ENCODE measurements at regions not wholly inside any gene's neighbourhood (a gene's known extent, or its start where the extent isn't known, plus 50 kb on each side); places are given as distances from the start of the nearest gene placed in this dataset.

DNA sequence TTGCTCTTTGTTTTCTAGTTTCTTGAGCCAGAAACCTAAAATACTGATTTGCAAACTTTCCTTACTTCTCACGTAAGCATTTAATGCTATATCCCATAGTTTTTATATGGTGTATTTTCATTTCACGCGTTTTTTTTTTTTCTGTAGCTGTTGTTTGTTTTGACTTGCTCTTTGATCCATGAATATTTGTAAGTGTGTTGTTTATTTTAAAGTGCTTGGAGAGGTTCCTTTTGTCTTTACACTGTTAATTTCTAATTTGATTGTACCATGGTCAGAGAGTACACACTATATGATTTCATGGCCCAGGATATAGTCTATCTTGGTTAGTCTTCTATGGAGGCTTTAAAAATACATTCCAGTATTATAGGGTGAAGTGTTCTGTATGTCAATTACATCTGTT, 84.8 kb upstream of the RNF217 start:
- Histone ChIP-seq H3K9me3 (no peaks in the 10 kb centered on the region), H3K36me3 (no peaks in the 10 kb centered on the region), H3K27me3 (no peaks in the 10 kb centered on the region), H3K4me3 (no peak overlapping the region), H3K27ac (no peak overlapping the region), H3K4me1 (peaks cover 0 to 9% (median 3%) of the 10 kb centered on the region in 3 donors)
- TF ChIP-seq EP300 (IDR thresholded peaks at IDR 0.05) = no peak
- TF ChIP-seq POLR2AphosphoS5 (IDR thresholded peaks at IDR 0.05) = no peak
- no peak for TF ChIP-seq POLR2A (IDR thresholded peaks at IDR 0.05)
- TF ChIP-seq, protein P1, sequence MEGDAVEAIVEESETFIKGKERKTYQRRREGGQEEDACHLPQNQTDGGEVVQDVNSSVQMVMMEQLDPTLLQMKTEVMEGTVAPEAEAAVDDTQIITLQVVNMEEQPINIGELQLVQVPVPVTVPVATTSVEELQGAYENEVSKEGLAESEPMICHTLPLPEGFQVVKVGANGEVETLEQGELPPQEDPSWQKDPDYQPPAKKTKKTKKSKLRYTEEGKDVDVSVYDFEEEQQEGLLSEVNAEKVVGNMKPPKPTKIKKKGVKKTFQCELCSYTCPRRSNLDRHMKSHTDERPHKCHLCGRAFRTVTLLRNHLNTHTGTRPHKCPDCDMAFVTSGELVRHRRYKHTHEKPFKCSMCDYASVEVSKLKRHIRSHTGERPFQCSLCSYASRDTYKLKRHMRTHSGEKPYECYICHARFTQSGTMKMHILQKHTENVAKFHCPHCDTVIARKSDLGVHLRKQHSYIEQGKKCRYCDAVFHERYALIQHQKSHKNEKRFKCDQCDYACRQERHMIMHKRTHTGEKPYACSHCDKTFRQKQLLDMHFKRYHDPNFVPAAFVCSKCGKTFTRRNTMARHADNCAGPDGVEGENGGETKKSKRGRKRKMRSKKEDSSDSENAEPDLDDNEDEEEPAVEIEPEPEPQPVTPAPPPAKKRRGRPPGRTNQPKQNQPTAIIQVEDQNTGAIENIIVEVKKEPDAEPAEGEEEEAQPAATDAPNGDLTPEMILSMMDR (IDR thresholded peaks at IDR 0.05) = no peak
- 65 to 88% methylated on average over 2 to 3 of the region's 3 CpGs for WGBS, 2 donors (ENCODE audit: low coverage in 1 of 2)
- ATAC-seq = no peak

DNA sequence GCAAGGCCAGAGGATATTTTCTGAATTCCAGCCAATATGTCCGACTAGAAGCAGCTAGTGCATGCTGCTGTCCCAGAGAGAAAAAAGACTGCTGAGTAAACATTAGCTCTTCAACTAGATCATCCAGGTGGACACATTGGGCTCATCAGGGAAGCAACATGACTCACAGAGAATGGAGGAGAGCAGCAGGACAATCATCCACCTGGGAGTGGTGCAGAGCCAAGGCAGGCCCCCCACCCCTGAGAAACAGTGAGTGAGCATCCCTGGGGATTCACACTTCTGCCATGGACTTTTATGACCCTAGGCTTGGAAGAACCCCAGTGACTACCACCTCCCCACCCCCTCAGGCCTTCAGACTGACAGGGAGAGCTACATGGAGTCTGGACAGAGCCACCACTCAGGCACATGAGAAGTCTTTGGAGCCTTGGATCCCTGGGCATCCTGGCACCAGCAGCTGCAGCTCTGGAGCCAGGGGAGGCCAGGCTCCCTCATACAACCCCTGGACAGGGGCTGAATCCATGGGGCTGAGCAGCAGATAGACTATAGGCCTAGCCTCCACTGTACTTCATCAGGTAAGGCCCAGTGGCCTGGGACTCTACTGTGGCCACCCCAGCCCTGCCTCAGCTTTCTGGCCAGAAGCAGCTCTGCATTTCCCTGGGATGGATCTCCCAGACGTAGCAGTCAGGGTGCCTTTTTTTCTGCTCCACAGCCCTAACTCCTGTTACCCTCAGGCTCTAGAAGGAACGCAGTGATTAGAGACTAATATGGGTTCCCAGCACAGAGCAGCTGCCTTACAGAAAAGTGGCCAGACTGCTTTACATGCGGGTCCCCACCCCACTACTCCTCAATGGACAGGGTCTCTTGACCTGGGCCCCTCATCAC, 82.9 kb upstream of the RNF217 start:
- WGBS, 2 donors (ENCODE audit: low coverage in 1 of 2) = 63 to 93% methylated on average over 2 to 4 of the region's 4 CpGs
- TF ChIP-seq POLR2AphosphoS5 (IDR thresholded peaks at IDR 0.05) = no peak
- TF ChIP-seq, protein P1 (IDR thresholded peaks at IDR 0.05) = no peak
- TF ChIP-seq EP300 (IDR thresholded peaks at IDR 0.05) = no peak
- no peak for TF ChIP-seq POLR2A (IDR thresholded peaks at IDR 0.05)
- ATAC-seq = no peak
- Histone ChIP-seq H3K4me1 (peaks cover 0 to 14% (median 6%) of the 10 kb centered on the region in 3 donors), H3K27me3 (no peaks in the 10 kb centered on the region), H3K9me3 (no peaks in the 10 kb centered on the region), H3K4me3 (no peak overlapping the region), H3K27ac (no peak overlapping the region), H3K36me3 (no peaks in the 10 kb centered on the region)

GRCh38 chr6:124879992-124880355, 82.3 kb upstream of the RNF217 start:
- no peak overlapping the region for H3K4me3 ChIP-seq
- WGBS, 2 donors (ENCODE audit: low coverage in 1 of 2) = 83 to 100% methylated on average over 1 to 2 of the region's 2 CpGs
- no peaks in the 10 kb centered on the region for H3K36me3 ChIP-seq

GRCh38 chr6:124881898-124882578, 80.2 kb upstream of the RNF217 start:
- ATAC-seq = no peak
- Histone ChIP-seq H3K27me3 (no peaks in the 10 kb centered on the region), H3K4me3 (no peak overlapping the region), H3K27ac (no peak overlapping the region), H3K9me3 (no peaks in the 10 kb centered on the region), H3K36me3 (no peaks in the 10 kb centered on the region), H3K4me1 (peaks cover 0 to 14% (median 6%) of the 10 kb centered on the region in 3 donors)
- 46 to 80% methylated on average over 1 to 4 of the region's 4 CpGs for WGBS, 2 donors (ENCODE audit: low coverage in 1 of 2)
- no peak for TF ChIP-seq POLR2A (IDR thresholded peaks at IDR 0.05)
- TF ChIP-seq, protein P1 (IDR thresholded peaks at IDR 0.05) = no peak
- TF ChIP-seq EP300 (IDR thresholded peaks at IDR 0.05) = no peak
- no peak for TF ChIP-seq POLR2AphosphoS5 (IDR thresholded peaks at IDR 0.05)

More at GRCh38 chr6:124879992-124880355, 82.3 kb upstream of the RNF217 start:
- H3K27ac ChIP-seq = no peak overlapping the region
- no peaks in the 10 kb centered on the region for H3K9me3 ChIP-seq
- H3K27me3 ChIP-seq = no peaks in the 10 kb centered on the region
- TF ChIP-seq EP300 (IDR thresholded peaks at IDR 0.05) (no peak), POLR2AphosphoS5 (IDR thresholded peaks at IDR 0.05) (no peak), POLR2A (IDR thresholded peaks at IDR 0.05) (no peak)
- TF ChIP-seq, protein P1 (IDR thresholded peaks at IDR 0.05) = no peak
- ATAC-seq = no peak
- H3K4me1 ChIP-seq = peaks cover 0 to 14% (median 6%) of the 10 kb centered on the region in 3 donors

Measured in gastroesophageal sphincter (tissue), 4 donors.